Amniotic epithelial cell (primary cell): ENCODE measurements at regions not wholly inside any gene's neighbourhood (a gene's known extent, or its start where the extent isn't known, plus 50 kb on each side); places are given as distances from the start of the nearest gene placed in this dataset.
"Not testable (repeated sequence)": the region's sequence is repeated elsewhere in the genome, so short reads cannot be mapped to it uniquely, and the experiment has no call there.

Experiments
- DNase-seq: peaks from one replicate; pipeline ENCODE4 v3.0.0-alpha.2; 2010; ENCODE audit warnings: low read depth

- DNase-seq: no peak
Observed at GRCh38 chr9:17846948-17847655, 268.2 kb downstream of the SH3GL2 start.

- no peak for DNase-seq
Observed at GRCh38 chr9:17847908-17848307, 269.0 kb downstream of the SH3GL2 start.

GRCh38 chr9:17852108-17852507 lies 273.2 kb downstream of the SH3GL2 start:
- no peak for DNase-seq

GRCh38 chr9:17854487-17854886 lies 275.6 kb downstream of the SH3GL2 start:
- DNase-seq: no peak

GRCh38 chr9:17856995-17857394 lies 278.1 kb downstream of the SH3GL2 start:
- no peak for DNase-seq

GRCh38 chr9:17859228-17859627 lies 280.4 kb downstream of the SH3GL2 start:
- DNase-seq: no peak

- no peak for DNase-seq
Observed at GRCh38 chr9:17859987-17860386, 281.1 kb downstream of the SH3GL2 start.

GRCh38 chr9:17862101-17862500 lies 283.2 kb downstream of the SH3GL2 start:
- no peak for DNase-seq

- DNase-seq: no peak
Observed at GRCh38 chr9:17862629-17863028, 283.8 kb downstream of the SH3GL2 start.

GRCh38 chr9:17863213-17863883 lies 284.5 kb downstream of the SH3GL2 start:
- DNase-seq: no peak

GRCh38 chr9:17863924-17864323 lies 285.1 kb downstream of the SH3GL2 start:
- DNase-seq: no peak

- DNase-seq: no peak
Observed at GRCh38 chr9:17864951-17865350, 286.1 kb downstream of the SH3GL2 start.

GRCh38 chr9:17865881-17866280 lies 287.0 kb downstream of the SH3GL2 start:
- no peak for DNase-seq

GRCh38 chr9:17870722-17871121 lies 291.9 kb downstream of the SH3GL2 start:
- DNase-seq: no peak

GRCh38 chr9:17871213-17871890 lies 292.5 kb downstream of the SH3GL2 start:
- no peak for DNase-seq

- no peak for DNase-seq
Observed at GRCh38 chr9:17875886-17876285, 297.0 kb downstream of the SH3GL2 start.

- no peak for DNase-seq
Observed at GRCh38 chr9:17876687-17877086, 297.8 kb downstream of the SH3GL2 start.

- no peak for DNase-seq
Observed at GRCh38 chr9:17878810-17879370, 300.0 kb downstream of the SH3GL2 start.

GRCh38 chr9:17881371-17881770 lies 302.5 kb downstream of the SH3GL2 start:
- no peak for DNase-seq

- DNase-seq: no peak
Observed at GRCh38 chr9:17882688-17883594, 304.1 kb downstream of the SH3GL2 start.

- DNase-seq: no peak
Observed at GRCh38 chr9:17888066-17888465, 309.2 kb downstream of the SH3GL2 start.

- not testable (repeated sequence) for DNase-seq
Observed at GRCh38 chr9:17888964-17889363, 310.1 kb downstream of the SH3GL2 start.
